ENCODE measurements at regions not wholly inside any gene's neighbourhood (a gene's known extent, or its start where the extent isn't known, plus 50 kb on each side); places are given as distances from the start of the nearest gene placed in this dataset.
A peak's percentile ranks its signal among the peaks of the same experiment; 100 is the strongest.
"Not testable (repeated sequence)": the region's sequence is repeated elsewhere in the genome, so short reads cannot be mapped to it uniquely, and the experiment has no call there.

- DNase-seq (ENCODE audit: low read depth, low spot score), result not testable (repeated sequence)
Measured at GRCh38 chr5:1636208-1636770, 112.5 kb upstream of the LPCAT1 start.

- not testable (repeated sequence) for DNase-seq (ENCODE audit: low read depth, low spot score)
Measured at GRCh38 chr5:1635477-1635876, 111.7 kb upstream of the LPCAT1 start.

GRCh38 chr5:1634337-1634661 is 110.5 kb upstream of the LPCAT1 start:
- no peak for DNase-seq (ENCODE audit: low read depth, low spot score)

DNA sequence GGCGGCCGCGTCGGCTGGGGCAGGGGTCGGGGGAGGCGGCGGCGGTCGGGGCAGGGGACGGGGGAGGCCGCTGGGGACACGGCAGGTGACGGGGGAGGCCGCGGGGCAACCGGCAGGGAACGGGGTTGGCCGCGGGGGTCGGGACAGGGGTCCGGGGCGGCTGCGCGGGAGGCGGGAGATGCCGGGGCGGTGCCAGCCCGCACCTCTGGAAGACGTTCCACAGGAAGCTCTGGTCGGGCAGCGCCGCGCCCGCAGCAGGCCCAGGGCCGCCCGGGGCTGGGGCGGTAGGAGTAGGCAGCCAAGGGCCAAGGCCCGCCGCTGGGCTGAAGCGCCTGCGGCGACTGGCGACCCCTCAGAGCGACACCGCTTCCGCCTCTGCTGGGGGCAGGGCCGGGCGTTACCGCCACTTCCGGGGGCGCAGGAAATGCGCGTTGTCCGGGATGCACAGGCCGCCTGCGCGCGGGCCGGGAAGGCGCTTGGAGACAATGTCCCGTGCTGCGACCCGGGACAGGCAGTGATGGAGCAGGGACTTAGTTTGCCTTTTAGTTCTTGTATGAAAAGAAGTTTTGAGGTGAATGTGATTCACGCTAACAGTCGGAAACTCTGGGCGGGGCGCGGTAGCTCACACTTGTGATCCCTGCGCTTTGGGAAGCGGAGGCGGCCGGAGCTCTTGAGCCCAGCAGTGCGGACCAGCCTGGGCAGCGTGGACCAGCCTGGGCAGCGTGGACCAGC is 110.0 kb upstream of the LPCAT1 start:
- peak; percentile 87 for DNase-seq (ENCODE audit: low read depth, low spot score)

- not testable (repeated sequence) for DNase-seq (ENCODE audit: low read depth, low spot score)
Measured at GRCh38 chr5:1631004-1631403, 107.2 kb upstream of the LPCAT1 start.

DNA sequence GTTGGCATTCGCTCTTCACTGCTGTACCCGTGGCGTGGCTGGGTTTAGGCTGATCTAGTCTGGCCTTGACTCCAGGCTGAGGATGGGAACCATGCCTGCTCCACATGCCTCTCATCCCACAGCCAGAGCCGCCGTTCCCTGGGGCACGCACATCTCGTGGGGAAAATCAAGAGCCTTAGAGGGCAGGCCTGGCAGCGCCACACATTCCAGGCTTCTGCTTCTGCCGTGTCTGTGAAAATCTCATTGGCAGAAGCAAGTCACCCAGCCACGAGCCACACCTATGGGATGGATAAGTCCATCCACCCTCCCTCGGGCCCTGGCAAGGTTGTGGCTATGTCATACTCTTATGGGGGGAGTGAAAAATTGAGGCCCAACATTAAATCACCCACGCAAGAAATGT is 102.6 kb upstream of the LPCAT1 start:
- DNase-seq (ENCODE audit: low read depth, low spot score), result not testable (repeated sequence)

GRCh38 chr5:1619531-1619930 is 95.8 kb upstream of the LPCAT1 start:
- DNase-seq (ENCODE audit: low read depth, low spot score), result not testable (repeated sequence)

DNA sequence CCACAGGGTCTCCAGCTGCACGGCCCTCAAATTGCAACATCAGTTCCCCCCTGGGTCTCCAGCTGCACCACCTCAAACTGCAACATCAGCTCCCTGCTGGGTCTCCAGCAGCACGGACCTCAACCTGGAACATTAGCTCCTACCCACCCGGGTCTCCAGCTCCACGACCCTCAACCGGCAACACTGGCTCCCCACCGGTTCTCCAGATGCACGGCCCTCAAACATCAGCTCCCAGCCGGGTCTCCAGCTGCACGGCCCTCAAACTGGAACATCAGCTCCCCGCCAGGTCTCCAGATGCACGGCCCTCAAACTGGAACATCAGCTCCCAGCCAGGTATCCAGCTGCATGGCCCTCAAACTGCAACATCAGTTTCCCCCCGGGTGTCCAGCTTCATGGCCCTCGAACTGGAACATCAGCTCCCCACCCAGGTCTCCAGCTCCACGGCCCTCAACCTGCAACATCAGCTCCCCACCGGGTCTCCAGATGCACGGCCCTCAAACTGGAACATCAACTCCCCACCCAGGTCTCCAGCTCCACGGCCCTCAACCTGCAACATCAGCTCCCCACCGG is 94.6 kb upstream of the LPCAT1 start:
- DNase-seq (ENCODE audit: low read depth, low spot score), result not testable (repeated sequence)

DNA sequence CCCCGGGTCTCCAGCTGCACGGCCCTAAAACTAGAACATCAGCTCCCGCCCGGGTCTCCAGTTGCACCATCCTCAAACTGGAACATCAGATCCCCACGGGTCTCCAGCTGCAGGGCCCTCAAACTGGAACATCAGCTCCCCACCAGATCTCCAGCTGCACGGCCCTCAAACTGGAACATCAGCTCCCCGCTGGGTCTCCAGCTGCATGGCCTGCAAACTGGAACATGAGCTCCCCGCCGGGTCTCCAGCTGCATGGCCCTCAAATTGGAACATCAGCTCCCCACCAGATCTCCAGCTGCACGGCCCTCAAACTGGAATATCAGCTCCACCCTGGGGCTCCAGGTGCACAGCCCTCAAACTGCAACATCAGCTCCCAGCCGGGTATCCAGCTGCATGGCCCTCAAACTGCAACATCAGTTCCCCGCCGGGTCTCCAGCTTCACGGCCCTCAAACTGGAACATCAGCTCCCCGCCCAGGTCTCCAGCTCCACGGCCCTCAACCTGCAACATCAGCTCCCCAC is 93.5 kb upstream of the LPCAT1 start:
- not testable (repeated sequence) for DNase-seq (ENCODE audit: low read depth, low spot score)

DNA sequence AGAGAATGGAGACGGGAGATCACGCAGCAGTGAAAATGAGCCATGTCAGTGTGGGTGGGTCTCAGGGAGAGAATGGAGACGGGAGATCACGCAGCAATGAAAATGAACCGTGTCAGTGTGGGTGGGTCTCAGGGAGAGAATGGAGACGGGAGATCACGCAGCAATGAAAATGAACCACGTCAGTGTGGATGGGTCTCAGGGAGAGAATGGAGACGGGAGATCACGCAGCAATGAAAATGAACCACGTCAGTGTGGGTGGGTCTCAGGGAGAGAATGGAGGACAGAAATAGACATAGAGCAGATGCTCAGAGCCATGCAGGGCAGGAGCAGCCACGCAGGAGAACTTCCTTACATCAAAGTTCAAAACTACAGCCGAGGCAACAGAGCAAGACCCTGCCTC is 89.8 kb upstream of the LPCAT1 start:
- DNase-seq (ENCODE audit: low read depth, low spot score), result not testable (repeated sequence)

DNA sequence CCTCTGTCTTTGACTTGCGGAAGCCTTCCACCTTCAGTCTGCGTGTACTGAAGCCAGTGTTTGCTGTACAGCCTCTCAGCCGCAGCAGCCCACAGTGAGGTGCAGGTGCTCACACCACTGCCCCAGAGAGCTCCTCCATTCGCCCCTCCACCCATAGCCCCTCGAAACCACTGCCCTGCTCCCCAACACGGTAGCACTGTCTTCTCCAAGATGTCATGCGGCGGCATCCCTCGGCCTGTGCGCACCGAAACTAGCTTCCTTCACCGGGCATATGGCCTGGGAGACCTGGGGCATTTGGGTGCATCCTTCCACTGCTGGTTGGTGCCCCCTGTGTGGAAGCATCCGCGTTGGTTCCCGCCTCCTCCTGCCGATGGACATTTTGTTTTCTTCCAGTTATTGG is 86.8 kb upstream of the LPCAT1 start:
- not testable (repeated sequence) for DNase-seq (ENCODE audit: low read depth, low spot score)

DNA sequence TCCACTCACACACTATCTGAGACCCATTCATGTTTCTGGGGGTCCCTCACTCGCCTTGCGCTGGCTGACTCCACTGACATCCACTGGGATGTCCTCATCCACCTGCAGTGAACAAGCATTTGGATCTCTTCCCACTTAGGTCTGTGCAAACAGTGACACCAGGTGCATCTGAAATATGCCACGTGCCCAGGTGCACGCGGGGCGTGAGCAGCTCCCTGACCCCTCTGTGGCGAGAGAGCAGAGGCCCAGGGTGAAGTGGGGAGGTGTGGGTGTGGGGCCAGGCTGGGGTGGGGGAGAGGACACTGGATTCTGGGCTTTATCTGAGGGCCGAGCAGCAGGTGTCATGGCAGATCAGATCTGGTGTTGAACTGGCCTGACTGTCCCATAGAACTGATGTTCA is 85.4 kb upstream of the LPCAT1 start:
- DNase-seq (ENCODE audit: low read depth, low spot score), result not testable (repeated sequence)

DNA sequence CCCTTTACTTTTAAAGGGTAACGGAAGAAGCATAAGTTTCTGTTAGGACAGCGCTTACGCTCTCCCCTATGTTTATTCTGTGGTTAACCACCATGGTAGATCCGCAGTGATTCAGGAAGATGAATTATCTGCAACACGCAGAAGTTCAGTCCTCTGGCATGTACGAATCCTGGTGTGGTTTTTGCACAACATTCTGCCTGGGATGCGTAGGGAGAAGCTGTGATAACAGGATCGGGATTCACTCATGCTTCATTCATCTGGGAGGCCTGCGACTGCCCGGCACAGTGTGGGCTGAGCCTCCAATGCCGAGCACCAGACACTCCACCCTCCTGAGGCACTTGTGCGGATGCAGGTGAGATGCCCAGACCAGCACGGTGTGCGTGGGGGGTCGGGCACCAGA is 84.6 kb upstream of the LPCAT1 start:
- peak; percentile 71 for DNase-seq (ENCODE audit: low read depth, low spot score)

- not testable (repeated sequence) for DNase-seq (ENCODE audit: low read depth, low spot score)
Measured at GRCh38 chr5:1606951-1607350, 83.2 kb upstream of the LPCAT1 start.

DNA sequence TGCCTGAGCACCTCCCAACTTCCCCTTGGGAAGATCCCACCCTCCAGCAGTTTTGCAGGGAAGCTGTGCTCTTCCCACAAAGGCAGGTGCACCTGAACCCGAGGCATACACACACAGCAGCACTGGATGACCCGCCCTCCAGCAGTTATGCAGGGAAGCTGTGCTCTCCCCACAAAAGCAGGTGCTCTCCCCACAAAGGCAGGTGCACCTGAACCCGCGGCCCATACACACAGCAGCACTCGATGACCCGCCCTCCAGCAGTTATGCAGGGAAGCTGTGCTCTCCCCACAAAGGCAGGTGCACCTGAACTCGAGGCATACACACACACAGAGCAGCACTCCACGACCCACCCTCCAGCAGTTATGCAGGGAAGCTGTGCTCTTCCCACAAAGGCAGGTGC is 80.2 kb upstream of the LPCAT1 start:
- not testable (repeated sequence) for DNase-seq (ENCODE audit: low read depth, low spot score)

GRCh38 chr5:1601565-1601964 is 77.8 kb upstream of the LPCAT1 start:
- DNase-seq (ENCODE audit: low read depth, low spot score), result not testable (repeated sequence)

- peak; percentile 73 for DNase-seq (ENCODE audit: low read depth, low spot score)
Measured at GRCh38 chr5:1598950-1599737, 75.4 kb upstream of the LPCAT1 start.

DNA sequence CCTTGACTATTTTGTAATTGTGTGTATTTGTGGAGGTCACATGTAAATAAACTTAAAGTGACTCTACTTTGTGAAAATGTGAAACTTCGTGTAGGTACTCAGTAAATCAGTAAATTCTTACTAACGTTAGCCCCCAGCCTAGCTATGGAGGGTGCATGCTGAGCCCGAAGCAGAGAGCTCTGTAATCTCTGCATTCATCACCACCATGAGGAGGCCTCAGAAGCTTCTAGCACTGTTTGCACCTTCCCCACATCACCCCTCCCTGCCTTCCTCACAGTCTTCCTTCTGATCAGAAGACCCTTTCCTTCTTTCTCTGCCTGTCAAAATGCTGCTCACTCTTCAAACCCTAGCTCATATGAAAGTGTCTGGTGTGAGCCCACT is 73.3 kb upstream of the LPCAT1 start:
- not testable (repeated sequence) for DNase-seq (ENCODE audit: low read depth, low spot score)

GRCh38 chr5:1596462-1597092 is 72.8 kb upstream of the LPCAT1 start:
- not testable (repeated sequence) for DNase-seq (ENCODE audit: low read depth, low spot score)

DNA sequence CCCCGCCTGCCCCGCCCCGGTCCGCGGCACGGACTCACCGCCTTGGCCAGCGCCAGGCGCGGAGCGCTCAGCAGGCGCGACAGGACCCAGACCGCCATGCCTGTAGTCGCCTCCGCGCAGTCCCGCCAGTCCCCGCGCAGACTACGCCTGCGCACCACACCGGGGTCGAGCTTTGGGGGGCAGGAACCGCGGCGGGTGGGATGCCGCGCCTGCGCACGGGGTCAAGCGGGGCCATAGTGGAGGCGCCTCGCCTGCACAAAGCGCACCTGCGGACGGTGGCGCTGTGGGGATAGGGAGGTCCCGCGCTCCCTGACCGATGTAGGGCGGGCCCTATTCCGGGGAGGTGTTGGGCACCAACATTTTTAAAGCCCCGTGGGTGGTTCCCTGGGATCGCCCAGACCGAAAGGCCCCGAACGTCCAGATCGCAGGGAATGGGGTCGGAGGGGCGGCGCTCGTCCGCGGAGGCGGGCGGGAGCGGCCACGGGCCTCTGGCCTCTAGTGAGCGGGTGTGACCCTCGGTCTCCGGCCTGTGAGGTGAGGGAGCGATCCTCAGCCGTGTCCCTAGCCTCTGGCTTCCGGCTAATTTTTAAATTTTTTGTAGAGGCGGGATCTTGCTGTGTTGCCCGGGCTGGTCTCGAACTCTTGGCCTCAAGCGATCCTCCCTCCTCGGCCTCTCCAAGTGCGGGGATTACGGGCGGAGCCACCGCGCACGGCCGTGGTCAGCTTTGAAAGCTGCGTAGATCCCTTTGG is 70.8 kb upstream of the LPCAT1 start:
- DNase-seq (ENCODE audit: low read depth, low spot score), result peak; percentile 92

DNA sequence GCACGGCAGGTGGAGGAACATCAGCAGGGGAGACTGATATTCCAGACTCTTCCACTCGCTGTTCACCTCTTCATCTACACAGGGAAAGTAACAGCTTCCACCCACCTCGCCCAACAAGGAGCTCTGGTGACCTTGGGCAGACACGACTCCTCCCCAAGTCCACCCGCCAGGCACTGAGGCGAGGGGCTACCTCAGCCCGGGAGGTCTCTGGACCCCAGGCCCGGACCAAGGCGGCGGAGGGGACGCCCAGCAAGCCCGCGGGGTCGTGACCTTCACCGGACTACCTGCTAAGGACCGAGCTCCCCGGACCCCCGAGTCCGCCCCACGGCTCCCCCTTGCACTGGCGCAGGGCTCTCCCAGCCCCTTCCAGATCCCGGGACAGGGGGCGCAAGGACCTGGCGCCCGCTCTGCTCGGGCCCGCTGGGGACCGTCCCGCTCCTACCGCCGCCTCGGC is 70.2 kb upstream of the LPCAT1 start:
- DNase-seq (ENCODE audit: low read depth, low spot score), result peak; percentile 26
